ENCODE measurements at regions not wholly inside any gene's neighbourhood (a gene's known extent, or its start where the extent isn't known, plus 50 kb on each side); places are given as distances from the start of the nearest gene placed in this dataset.

DNA sequence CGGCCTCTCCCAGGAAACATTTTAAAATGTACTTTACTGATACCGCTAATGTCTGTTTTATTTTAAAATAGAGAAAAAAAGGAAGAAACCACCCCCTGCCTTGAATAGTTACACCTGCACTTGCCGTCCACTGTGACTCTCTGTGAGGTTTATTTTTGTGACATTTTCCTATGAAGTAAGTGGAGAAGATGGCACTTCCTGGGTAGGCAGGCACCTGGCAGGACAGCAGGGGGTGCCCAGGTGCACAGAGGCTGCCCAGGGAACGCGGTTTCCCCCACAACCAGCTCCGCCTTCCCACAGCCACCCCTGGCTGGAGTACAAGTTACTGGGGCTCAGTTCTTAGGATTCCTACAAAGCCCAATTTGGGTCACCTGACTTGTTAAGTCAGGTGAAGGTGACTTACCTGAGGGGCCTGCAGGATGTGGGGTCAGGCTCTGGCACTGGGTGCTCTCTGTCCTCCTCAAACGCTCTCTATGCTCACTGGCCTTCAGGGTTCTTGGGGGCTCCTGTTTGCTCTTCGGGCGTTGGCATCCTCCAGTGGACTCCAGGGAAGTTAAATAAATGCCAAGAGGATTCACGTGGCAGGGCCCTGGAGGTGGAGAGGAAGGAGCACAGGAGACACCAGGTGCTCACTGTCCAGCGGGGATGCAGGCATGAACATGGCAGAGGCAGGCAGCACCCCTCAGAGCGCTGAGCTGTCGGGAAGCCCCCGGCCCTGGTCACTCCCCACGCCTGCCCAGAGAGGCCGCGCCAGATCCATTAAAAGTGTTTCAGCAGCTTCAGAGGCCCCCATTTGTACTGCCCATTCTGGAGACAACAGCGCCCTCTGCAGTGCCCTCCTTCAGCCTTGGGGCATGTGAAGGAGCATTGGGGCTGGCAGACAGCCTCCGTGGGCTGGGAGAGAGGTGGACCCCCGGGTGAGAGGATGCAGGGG is 1021.2 kb downstream of the TBC1D22A start:
- no peak for DNase-seq

DNA sequence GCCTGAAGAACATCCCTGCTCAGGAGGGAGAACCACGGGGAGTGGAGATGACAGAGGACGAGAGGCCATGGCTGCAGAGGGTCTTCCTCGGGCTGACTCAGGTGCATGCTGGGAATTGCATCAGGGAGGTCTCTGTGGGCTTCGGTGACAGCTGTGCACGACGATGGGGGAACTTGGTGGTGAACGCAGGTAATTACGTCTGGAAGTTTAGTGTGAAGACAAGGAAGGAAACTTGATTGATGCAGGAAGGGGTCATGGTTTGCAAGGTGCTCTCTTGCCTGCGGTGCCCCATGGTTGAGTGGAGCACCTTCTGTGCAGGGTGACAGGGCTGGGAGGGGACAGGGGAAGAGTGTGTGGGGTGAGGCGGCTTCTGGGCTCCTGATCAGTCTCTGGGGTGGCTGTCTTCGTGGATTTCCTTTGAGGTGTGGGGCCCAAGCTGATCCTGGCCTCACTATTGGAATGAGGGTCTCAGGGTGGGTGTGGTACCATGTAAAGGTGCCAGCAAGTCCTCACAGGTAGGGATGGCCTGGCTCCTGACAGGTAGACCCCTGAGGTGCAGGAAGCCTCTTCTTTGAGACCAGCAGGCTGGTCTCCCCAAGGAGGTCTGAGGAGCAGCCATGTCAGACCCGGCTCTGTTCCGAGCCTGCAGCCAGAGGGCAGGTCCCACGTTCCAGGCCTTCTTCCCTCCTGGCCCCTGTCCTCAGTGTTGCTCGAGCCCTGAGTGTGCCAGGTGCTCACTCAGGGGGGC is 1020.1 kb downstream of the TBC1D22A start:
- DNase-seq: no peak

DNA sequence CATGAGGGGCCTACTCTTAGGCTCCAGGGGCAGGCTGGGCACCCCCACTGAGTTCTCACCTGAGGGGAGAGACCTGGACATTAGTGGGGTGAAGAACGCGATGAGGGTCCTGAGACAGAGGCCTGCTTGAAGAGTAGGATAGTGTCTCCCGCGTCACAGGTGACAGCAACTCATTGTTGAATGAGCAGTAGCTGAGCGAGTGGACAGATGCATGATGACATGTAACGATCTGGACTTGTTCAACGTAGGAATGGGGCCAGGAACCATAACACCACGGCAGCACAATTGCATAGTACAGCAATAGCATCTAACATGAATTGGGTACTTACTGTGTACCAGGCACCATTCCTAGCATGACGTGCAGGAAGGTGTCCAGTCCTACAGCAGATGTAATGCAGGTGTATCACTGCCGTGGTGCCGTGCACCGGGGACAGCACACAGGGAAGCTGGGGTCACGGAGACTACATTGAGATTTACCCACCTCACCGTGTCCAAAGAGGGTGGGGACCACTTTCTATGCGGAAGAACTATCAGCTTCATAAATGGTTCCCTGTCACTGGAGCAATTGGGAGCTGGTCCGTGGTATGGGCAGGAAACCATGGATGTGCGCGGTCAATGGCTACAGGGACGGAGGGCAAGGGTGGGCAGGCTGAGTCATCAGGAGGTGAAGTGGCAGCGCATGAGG is 1019.1 kb downstream of the TBC1D22A start:
- DNase-seq: no peak

DNA sequence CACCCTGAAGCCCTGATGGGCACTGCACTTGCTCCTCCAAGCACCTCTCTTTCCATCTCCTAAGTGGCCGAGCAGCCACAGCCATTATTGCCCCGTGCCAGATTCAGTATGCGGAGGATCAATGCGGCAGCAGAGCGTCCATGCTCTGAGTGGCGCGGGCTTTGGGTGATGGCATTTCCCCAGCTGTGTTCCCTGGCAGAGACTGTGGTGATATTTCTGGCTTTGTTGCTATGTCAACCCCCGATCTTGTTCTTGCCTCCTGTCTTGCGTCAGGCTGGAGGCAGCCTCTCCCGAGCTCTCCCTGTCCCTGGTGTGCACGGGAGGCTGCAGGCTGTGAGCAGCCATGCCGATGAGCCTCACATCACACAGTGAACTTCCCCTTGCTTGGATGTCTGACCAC is 1018.6 kb downstream of the TBC1D22A start:
- DNase-seq: no peak

DNA sequence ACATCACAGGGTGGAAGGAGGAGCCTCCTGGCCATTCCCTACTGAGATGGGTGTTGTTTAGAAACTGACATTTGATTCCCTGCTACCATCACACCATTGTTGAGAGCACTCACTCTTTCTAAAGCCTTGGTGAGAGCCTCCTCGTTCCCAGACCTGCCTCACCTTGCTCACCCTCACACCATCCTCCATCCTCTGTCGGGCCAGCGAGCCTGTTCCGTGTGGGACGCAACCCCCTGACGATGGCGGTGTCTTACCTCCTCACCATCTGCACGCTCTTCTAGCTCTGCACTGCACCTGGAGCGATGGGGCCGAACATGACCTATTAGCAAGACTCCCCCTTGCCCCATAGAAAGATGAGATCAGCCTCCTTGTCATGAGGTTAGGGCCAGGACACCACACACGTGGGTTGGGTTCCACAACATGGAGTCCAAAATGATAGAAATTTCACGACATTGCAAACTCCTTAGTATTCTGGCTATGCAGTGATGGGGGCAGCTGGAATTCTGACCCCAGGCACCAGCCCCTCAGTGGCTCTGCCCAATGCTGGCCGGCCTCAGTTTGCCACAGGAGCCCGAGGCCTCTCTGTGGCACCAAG is 1017.9 kb downstream of the TBC1D22A start:
- DNase-seq: no peak

DNA sequence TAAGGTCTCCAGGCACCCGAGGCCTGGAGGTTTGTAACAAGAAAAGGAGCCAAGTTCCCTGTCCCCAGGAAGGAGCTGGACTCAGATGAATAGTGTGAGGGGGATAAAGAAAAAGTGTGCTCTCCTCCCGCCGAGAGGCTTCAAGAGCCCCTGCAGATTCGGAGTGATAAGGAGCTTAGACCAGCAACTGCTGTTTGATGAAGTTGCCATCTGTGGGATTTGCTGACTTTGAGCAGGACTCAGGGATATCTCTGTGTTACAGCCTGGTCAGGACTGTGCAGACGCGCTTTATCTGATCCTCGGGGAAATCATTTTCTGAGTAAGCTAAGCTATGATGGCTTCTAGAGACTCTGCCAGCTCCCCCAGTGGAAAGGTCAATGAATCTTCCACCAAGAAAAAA is 1017.0 kb downstream of the TBC1D22A start:
- no peak for DNase-seq

DNA sequence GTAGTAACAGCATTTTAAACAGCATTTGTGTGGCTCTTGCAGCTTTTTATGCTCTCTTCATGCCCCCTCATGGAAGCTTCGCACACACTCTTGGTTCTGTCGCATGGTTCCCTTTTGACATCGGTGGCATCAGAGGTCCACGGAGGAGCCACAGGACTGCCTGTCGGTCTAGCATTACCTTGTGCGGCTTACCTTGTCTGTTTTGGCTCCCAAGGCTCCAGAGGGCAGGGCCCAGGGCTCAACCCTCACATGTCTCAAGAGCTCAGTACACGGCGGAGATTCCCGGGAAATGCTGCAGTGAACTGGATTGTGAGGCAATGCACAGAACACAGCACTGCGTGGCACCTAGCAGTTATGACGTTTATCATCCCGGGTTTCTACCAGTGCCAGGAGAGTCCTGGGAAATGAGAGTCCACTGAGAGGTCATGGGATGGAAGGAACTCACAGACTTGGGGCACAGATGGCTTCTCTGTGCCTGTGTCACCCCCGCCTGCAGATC is 1015.8 kb downstream of the TBC1D22A start:
- no peak for DNase-seq

DNA sequence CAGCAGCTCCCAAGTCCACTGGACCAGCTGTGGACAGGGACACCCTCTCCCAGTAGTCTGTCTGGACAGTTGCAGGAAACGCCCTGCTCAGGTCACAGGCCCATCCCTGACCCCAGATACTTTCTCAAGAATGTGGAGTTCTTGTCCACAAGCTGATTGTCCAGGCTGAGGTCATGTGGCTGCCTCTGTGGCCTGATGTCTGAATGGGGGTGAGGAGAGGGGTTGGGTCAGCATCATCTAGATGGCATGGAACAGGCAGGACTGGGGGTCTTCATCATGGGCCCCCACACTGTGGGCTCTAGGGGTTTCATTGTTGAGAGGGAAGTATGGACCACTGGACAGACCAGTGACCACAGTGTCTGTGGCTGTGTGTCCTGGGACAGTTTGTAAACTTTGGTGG is 1015.0 kb downstream of the TBC1D22A start:
- no peak for DNase-seq

DNA sequence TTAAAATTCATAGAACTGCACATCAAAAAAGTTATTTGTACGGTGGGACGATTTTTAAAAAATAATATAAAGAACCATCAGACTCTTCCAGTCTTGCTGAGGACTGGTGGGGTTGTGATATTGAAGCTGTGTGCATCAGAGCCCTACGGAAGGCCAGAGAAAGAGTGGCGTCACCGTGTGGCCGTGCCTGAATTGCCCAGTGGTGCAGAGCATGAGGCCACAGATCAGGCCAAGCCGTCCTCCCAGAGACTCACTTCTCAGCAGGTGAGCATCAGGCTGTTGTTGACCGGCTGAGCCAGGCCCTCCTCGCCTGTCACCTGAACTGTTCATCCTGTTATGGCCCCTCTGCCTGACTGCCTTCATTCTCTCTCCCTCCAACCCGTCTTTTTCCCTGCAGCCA is 1013.9 kb downstream of the TBC1D22A start:
- DNase-seq: no peak

DNA sequence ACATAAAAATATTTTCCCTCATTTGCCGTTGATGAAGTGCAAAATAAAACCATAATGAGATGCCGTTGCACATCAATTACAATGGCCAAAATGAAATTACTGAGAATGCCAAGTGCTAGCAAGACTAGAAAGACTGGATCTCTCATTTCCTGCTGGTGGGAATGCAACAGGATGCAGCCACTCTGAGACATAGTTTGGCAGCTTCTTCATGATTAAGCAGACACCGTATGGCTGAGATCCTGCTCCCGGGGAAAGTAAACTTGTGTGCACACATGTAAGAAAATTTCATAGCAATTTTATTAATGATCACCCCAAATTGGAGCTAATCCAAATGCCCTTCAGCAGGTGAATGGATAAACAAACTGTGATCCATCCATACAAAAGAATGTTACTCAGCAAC is 1013.2 kb downstream of the TBC1D22A start:
- DNase-seq: no peak

DNA sequence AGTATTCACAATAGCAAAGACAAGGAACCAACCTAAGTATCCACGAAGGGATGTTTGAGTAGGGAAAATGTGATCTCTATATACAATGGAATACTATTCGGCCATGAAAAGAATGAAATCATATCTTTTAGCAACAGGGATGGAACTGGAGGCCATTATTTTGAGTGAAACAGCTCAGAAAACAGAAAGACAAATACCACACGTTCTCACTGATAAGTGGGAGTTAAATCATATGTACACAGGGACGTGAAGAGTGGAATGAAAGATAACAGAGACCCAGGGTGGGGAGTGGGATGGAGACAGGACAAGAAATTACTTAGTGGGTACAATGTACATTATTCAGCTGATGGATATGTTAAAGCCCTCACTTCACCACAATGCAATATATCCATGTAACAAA is 1012.7 kb downstream of the TBC1D22A start:
- no peak for DNase-seq

DNA sequence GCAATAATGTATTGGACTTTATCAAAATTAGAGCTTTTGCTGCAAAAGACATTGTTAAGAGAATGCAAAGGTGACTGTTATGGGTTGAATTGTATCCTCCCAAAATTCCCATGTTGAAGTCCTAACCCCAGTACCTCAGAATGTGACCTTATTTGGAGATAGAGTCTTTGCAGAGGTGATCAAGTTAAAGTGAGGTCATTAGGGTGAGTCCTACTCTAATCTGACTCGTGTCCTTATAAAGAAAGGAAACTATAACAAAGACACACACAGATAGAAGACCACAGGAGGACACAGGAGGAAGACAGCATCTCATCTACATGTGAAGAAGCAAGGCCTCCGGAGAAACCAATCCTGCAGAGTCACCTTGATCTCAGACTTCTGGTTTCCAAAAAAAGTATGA is 1011.2 kb downstream of the TBC1D22A start:
- DNase-seq: no peak

DNA sequence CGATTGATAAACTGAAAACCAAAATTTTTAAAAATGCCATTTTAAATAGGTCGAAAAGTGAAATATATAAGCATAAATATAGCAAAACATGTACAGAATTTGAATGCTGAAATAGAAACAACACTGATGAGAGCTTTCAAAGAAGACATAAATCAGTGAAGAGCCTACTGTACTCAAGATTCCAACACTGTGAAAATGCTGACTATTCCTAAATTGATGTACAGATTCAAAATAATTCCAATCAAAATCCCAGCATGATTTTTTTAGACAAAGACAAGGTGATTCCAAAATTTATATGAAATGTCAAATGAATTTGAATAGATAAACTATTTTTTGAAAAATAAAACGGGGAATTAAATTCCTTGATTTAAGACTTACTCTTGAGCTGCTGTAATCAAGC is 1010.4 kb downstream of the TBC1D22A start:
- no peak for DNase-seq

DNA sequence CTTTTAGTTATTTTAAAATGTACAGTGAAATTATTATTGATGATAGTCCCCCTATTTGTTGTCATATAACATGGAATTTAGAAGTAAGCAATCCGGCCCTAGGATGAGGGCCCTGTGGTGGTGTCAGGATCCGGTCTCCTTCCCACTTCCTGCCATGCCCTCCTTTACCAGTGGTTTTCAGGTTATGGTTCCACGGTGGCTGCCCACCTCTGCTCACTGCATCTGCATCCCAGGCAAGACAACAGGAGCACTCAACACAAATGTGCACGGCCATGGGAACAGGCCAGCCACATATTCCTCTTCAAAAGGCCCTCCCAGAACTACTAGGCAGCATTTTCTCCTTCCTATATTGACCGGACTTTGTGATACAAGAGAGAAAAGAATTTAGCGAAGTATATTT is 1007.2 kb downstream of the TBC1D22A start:
- no peak for DNase-seq

DNA sequence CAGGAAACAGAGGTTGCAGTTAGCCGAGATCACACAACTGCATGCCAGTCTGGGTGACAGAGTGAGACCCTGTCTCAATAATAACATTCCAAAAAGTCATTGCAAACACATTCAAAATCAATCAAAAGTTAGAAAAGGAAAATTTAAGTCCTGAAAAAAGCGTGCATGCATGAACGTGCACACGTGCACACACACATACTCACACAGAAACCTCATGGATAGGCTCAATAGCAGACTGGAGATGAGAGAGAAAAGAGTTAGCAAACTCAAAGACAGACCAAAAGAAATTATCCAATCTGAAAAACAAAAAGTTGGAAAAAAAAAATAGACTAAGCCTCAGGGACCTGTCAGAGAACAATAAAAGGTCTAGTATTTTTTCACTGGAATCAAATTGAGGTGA is 1005.6 kb downstream of the TBC1D22A start:
- no peak for DNase-seq

DNA sequence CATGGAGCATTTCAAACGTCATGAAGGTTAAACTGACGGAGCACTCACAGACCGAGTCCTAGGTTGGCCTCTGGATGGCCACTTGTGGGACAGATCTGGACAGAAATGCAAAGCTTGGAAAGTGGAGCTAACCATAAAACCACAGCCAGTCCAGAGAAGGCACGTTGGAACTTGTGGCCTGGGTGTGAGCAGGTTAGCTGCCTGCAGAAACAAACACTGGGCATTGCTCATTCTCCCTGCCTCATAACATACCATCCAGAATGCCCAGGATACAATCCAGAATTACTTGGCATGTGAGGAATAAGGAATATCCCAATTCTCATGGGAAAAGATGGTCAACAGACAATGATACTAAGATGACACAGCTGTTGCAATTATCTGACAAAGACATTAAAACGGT is 1005.0 kb downstream of the TBC1D22A start:
- no peak for DNase-seq

DNA sequence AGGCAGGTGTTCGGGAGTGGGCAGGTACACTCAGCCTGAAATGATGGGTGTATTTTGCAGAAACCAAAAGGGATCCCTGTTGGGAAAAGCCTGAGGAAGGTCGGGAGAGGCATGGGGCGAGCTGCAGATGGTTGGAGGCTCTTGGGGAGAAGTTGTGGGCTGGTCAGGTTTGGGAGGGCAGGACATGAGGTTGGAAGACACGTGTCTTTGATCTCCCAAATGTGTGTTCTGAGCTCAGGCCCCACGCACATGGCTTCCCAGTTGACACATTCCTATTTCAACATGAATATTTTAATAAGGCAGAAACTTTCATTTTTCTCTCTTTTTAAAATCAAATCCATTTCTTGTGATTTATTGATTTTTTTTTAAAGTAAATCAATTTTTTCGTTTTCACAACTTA is 1003.3 kb downstream of the TBC1D22A start:
- DNase-seq: no peak

DNA sequence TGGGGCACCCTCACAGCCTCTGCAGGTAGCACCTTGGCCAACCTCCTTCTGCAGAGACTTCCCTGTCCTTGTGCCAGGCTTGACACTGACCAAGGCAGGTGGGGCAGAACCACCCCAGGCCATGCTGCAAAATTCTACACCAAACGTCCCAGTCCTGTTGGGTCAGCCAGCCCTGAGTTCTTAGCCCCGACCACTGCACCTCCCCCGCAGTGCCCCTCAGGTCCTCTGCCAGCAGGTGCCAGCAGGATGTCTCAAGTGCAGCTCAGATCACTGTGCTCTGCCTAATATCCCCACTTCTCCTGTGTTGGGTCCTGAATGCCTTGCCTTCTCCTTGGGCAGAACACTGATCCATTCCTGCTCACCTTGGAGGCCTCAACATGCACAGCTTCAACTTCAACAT is 999.7 kb downstream of the TBC1D22A start:
- DNase-seq: no peak

DNA sequence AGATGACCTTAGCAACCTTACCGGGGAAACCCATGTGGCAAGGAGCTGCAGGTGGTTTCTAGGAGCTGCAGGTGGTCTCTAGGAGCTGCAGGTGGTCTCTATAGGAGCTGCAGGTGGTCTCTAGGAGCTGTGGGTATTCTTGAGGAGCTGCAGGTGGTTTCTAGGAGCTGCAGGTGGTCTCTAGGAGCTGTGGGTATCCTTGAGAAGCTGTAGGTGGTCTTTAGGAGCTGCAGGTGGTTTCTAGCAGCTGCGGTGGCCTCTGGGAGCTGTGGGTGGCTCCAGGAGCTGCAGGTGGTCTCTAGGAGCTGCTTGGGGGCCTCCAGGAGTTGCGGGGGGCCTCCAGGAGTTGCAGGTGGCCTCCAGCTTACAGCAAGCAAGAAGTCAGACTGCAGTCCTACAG is 997.5 kb downstream of the TBC1D22A start:
- no peak for DNase-seq

DNA sequence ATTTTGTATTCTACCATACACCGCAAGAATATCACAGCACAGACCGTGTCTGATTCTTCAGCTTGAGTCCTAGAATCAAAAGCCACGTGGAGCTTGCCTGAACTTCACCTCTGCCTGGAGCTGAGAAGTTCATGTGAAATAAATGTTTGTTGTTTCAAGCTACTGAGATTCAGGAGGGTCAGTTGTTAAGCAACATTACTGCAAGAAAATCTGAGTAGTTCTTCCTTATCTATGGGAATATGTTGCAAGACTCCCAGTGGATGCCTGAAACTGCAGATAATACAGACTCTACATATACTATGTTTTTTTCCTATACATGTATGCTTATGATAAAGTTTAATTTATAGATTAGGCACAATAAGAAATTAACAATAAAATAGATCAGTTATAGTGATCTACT is 995.3 kb downstream of the TBC1D22A start:
- DNase-seq: no peak

DNA sequence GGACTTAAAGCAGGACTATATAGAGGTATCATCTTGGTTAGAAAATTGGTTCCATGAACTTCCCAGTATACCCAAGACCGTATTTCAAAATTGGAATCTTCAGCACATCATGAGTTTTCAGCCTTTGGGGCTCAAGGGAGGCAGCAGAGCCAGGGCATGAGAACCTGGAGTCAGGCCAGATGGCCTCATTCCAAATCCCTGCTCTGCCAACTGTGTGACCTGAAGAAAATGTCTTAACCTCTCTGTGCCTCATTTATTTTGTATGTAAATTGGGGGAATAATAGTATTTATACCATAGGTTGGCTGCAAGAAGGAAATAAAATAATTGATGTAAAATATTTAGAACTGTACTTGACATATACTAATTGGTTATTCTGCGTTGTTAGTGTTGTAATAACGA is 987.6 kb downstream of the TBC1D22A start:
- no peak for DNase-seq

DNA sequence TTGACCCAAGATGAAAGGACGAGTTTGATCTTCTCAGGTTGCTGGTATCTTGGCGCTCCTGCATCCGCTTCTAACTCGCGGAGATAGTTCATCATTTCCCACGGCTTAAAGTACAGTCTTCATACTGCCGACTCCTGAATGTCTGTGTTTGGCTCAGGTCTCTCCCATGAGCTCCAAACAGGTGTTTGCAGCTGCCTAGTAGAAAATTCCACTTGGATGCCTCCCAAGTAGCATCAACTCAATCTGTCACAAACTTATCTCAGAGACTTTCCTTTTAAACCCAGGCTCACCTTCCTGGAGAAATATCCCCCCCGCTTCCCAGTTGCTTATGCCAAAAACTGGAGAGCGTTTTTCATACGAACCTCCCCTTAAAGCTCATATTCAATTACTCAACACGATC is 986.5 kb downstream of the TBC1D22A start:
- DNase-seq: no peak

DNA sequence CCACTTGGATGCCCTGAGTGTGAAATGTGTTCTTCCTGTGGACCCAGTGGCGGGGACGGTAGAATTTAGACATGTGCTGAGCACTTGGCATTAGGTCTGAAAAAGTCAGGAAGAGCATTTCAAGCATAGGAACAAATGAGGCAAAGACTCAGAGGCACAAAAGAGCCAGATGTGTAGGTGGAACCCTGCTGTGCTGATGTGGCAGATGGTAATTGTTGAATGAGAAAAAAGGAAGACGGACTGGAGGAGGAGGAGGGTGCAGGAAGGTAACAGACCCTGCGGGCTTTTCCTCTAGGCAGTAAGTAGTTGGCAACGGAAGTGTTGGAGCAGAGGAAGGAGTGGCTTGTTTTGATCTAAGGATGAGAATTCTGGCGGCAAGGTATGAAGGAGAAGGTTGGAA is 985.8 kb downstream of the TBC1D22A start:
- no peak for DNase-seq
